ENCODE measurements at regions not wholly inside any gene's neighbourhood (a gene's known extent, or its start where the extent isn't known, plus 50 kb on each side); places are given as distances from the start of the nearest gene placed in this dataset.

DNA sequence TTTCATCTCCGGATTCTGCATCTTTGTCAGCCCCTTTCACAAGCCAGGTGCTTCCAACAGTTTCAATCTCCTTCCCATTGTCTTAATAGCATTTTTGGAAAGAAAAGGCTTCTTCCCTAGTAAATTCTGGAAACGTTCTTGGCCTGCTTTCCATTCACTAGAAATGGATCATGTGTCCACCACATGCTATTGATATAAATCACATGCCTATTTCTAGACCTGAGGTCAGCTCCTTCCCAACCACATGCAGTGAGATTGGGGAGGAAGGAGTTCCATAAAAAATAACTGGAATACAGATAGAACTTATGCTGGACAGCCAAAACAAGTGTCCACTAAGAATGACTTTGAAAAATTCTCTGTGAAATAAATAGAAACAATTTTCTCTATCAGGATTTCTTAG is 181.6 kb upstream of the TMEM161B start:
- Histone ChIP-seq H3K9ac (ENCODE audit: low read length) (no peak overlapping the region), H3K9me2 (replicated peaks; ENCODE audit: insufficient read depth, low read length) (no peaks in the 10 kb centered on the region), H3K4me3 (ENCODE audit: low read length) (no peak overlapping the region), H3K27ac (ENCODE audit: low read length) (no peak overlapping the region), H2AFZ (ENCODE audit: low read length) (no peak overlapping the region), H3K4me2 (ENCODE audit: low read depth, low read length, poor library complexity, severe bottlenecking) (no peak overlapping the region), H3K27me3 (ENCODE audit: low read length) (no peaks in the 10 kb centered on the region), H3K9me3 (ENCODE audit: low read length) (no peaks in the 10 kb centered on the region), H3K79me2 (ENCODE audit: low read length) (no peaks in the 10 kb centered on the region), H3K36me3 (ENCODE audit: insufficient read depth, low read length) (no peaks in the 10 kb centered on the region), H4K20me1 (ENCODE audit: insufficient read depth, low read depth, low read length) (no peaks in the 10 kb centered on the region), H3K4me1 (ENCODE audit: low read length) (no peaks in the 10 kb centered on the region)
- no peak for DNase-seq

DNA sequence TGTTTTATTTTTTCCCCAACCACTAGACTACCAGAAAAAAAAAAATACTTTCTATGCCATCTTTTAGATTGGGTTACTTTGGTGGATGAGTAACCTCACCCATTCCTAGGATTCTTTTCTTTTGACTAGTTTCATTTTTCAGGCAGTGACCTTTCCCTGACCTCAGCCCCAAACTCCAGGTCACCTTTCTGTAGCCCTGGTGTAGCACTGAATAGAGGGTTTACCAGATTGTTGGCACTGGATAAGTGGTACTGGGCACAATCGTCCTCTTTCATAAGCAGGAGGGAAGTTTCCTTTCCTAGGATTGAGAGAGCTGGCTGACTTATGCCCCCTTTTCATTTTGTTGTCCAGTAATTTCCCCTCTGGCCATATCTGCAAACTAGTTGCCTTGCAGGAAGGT is 169.4 kb upstream of the TMEM161B start:
- no peak overlapping the region for H3K4me2 ChIP-seq (ENCODE audit: low read depth, low read length, poor library complexity, severe bottlenecking)
- H3K4me1 ChIP-seq (ENCODE audit: low read length) = no peaks in the 10 kb centered on the region
- H3K27me3 ChIP-seq (ENCODE audit: low read length) = peaks cover 3% of the 10 kb centered on the region; the same call in 1 of the 2 replicates
- no peaks in the 10 kb centered on the region for H3K36me3 ChIP-seq (ENCODE audit: insufficient read depth, low read length)
- no peak overlapping the region for H2AFZ ChIP-seq (ENCODE audit: low read length)
- H3K9ac ChIP-seq (ENCODE audit: low read length) = no peak overlapping the region
- no peak overlapping the region for H3K4me3 ChIP-seq (ENCODE audit: low read length)
- H3K79me2 ChIP-seq (ENCODE audit: low read length) = no peaks in the 10 kb centered on the region
- DNase-seq = no peak
- H4K20me1 ChIP-seq (ENCODE audit: insufficient read depth, low read depth, low read length) = no peaks in the 10 kb centered on the region
- H3K9me3 ChIP-seq (ENCODE audit: low read length) = no peaks in the 10 kb centered on the region
- H3K9me2 ChIP-seq (replicated peaks; ENCODE audit: insufficient read depth, low read length) = no peaks in the 10 kb centered on the region
- no peak overlapping the region for H3K27ac ChIP-seq (ENCODE audit: low read length)

DNA sequence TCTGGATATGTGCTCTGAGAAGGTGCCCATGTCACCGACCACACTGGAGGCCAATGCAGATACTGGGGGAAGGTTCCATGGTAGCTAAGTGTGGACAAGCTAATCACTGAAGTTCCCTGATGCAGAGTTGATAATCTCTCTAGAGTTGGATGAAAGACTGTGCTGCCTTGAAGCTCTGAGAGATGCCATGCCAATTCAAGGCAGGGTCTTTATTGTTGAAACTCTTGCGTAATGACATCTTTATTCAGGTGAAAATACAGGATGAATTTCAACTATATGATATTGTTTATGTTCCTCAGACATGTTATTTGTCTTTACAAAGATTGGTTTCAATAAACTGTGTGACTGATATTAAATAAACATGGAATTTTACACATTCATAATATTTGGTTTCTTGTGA is 167.6 kb upstream of the TMEM161B start:
- Histone ChIP-seq H3K36me3 (ENCODE audit: insufficient read depth, low read length) (no peaks in the 10 kb centered on the region), H3K27me3 (ENCODE audit: low read length) (peaks cover 3% of the 10 kb centered on the region; the same call in 1 of the 2 replicates), H3K4me2 (ENCODE audit: low read depth, low read length, poor library complexity, severe bottlenecking) (no peak overlapping the region), H3K4me3 (ENCODE audit: low read length) (no peak overlapping the region), H4K20me1 (ENCODE audit: insufficient read depth, low read depth, low read length) (no peaks in the 10 kb centered on the region), H3K9me2 (replicated peaks; ENCODE audit: insufficient read depth, low read length) (no peaks in the 10 kb centered on the region), H3K27ac (ENCODE audit: low read length) (no peak overlapping the region), H3K79me2 (ENCODE audit: low read length) (no peaks in the 10 kb centered on the region), H3K9me3 (ENCODE audit: low read length) (no peaks in the 10 kb centered on the region), H2AFZ (ENCODE audit: low read length) (no peak overlapping the region), H3K4me1 (ENCODE audit: low read length) (no peaks in the 10 kb centered on the region), H3K9ac (ENCODE audit: low read length) (no peak overlapping the region)
- no peak for DNase-seq

DNA sequence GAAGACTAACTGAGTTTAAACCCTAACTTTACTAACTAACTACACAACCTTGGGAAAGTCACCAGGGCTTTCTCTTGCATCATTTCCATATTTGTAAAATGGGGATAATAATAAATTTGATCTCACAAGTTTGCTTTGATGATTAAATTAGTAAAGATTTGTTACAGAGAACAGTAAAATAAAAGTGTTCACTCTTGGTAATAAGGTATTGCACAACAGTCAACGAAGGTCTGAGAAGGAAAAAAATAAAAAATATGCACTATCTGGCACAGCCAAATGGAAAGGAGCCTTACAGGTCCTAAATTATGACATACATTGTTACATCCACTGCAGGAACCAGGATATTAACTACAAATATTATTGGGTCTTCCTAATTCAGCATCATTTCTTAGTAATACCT is 160.0 kb upstream of the TMEM161B start:
- Histone ChIP-seq H3K9me2 (replicated peaks; ENCODE audit: insufficient read depth, low read length) (no peaks in the 10 kb centered on the region), H3K36me3 (ENCODE audit: insufficient read depth, low read length) (no peaks in the 10 kb centered on the region), H3K27ac (ENCODE audit: low read length) (no peak overlapping the region), H4K20me1 (ENCODE audit: insufficient read depth, low read depth, low read length) (no peaks in the 10 kb centered on the region), H3K4me1 (ENCODE audit: low read length) (no peaks in the 10 kb centered on the region), H3K4me2 (ENCODE audit: low read depth, low read length, poor library complexity, severe bottlenecking) (no peak overlapping the region), H3K4me3 (ENCODE audit: low read length) (no peak overlapping the region), H3K27me3 (ENCODE audit: low read length) (no peaks in the 10 kb centered on the region), H3K9me3 (ENCODE audit: low read length) (no peaks in the 10 kb centered on the region), H3K9ac (ENCODE audit: low read length) (no peak overlapping the region), H3K79me2 (ENCODE audit: low read length) (no peaks in the 10 kb centered on the region), H2AFZ (ENCODE audit: low read length) (no peak overlapping the region)
- no peak for DNase-seq

DNA sequence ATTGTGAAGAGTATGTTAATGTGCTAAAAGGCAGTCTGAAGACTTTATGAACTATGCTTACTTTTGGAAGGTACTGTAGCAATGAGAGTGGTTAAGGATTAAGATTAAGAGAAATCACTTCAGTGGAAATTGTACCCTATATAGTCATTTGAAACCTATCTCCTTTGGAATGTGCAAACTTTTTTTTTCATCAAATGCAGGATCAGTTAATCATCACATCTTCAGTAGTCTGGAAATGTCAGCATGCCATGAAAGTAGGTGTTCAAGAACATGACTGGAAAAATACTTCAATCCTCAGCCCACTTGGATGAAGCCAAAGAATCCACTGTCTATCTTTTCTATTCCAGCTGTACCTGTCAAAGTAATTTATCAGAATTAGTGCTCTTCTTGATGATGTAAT is 157.8 kb upstream of the TMEM161B start:
- Histone ChIP-seq H3K9me3 (ENCODE audit: low read length) (no peaks in the 10 kb centered on the region), H3K79me2 (ENCODE audit: low read length) (no peaks in the 10 kb centered on the region), H3K27ac (ENCODE audit: low read length) (no peak overlapping the region), H3K4me1 (ENCODE audit: low read length) (no peaks in the 10 kb centered on the region), H2AFZ (ENCODE audit: low read length) (no peak overlapping the region), H3K9ac (ENCODE audit: low read length) (no peak overlapping the region), H3K36me3 (ENCODE audit: insufficient read depth, low read length) (no peaks in the 10 kb centered on the region), H3K4me2 (ENCODE audit: low read depth, low read length, poor library complexity, severe bottlenecking) (no peak overlapping the region), H3K27me3 (ENCODE audit: low read length) (no peaks in the 10 kb centered on the region), H3K4me3 (ENCODE audit: low read length) (no peak overlapping the region), H4K20me1 (ENCODE audit: insufficient read depth, low read depth, low read length) (no peaks in the 10 kb centered on the region), H3K9me2 (replicated peaks; ENCODE audit: insufficient read depth, low read length) (no peaks in the 10 kb centered on the region)
- no peak for DNase-seq

DNA sequence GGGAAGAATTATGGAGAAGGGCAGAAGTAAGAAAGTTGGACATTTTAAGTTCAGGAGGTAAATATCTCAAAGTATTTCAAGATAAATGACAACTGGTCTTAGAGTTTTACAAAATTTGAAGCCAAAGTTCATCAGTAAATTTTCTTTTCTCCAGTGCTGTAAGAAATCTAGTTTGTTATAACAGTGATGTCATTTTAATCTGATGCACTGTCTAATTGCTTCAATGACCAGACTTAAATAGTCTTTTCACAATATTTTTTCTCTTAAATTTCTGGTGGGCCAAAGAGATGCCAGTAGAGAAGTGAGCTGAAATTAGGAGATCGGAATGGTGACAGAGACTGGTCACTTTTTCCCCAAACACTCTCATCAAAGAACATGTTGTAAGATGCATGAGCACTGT is 156.5 kb upstream of the TMEM161B start:
- no peak for DNase-seq
- no peaks in the 10 kb centered on the region for H3K27me3 ChIP-seq (ENCODE audit: low read length)
- no peaks in the 10 kb centered on the region for H3K9me2 ChIP-seq (replicated peaks; ENCODE audit: insufficient read depth, low read length)
- H3K4me3 ChIP-seq (ENCODE audit: low read length) = no peak overlapping the region
- no peak overlapping the region for H3K4me2 ChIP-seq (ENCODE audit: low read depth, low read length, poor library complexity, severe bottlenecking)
- no peaks in the 10 kb centered on the region for H4K20me1 ChIP-seq (ENCODE audit: insufficient read depth, low read depth, low read length)
- H3K9ac ChIP-seq (ENCODE audit: low read length) = no peak overlapping the region
- H3K4me1 ChIP-seq (ENCODE audit: low read length) = no peaks in the 10 kb centered on the region
- no peak overlapping the region for H3K27ac ChIP-seq (ENCODE audit: low read length)
- no peaks in the 10 kb centered on the region for H3K36me3 ChIP-seq (ENCODE audit: insufficient read depth, low read length)
- H3K79me2 ChIP-seq (ENCODE audit: low read length) = no peaks in the 10 kb centered on the region
- H2AFZ ChIP-seq (ENCODE audit: low read length) = no peak overlapping the region
- H3K9me3 ChIP-seq (ENCODE audit: low read length) = no peaks in the 10 kb centered on the region

DNA sequence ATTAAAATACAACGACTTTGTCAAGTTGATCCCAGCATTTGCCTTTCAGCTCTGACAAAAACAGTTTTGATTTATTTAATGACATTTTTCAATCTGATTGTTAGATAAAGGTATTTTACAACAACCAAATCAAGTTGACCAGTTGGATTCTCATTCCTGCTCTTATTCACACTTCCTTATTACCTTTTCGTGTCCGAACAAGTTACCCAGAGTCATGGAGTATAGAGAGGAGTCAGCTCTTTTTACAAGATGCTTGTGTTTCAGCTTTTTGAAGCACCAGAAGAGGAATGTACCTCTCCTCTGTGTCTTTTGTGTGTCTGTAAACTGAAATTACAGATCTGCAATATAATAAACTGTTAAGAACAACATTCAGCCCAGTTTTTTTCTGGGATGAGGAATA is 151.3 kb upstream of the TMEM161B start:
- Histone ChIP-seq H3K9me2 (replicated peaks; ENCODE audit: insufficient read depth, low read length) (no peaks in the 10 kb centered on the region), H3K9ac (ENCODE audit: low read length) (no peak overlapping the region), H4K20me1 (ENCODE audit: insufficient read depth, low read depth, low read length) (no peaks in the 10 kb centered on the region), H3K9me3 (ENCODE audit: low read length) (no peaks in the 10 kb centered on the region), H3K36me3 (ENCODE audit: insufficient read depth, low read length) (no peaks in the 10 kb centered on the region), H3K4me1 (ENCODE audit: low read length) (no peaks in the 10 kb centered on the region), H3K4me2 (ENCODE audit: low read depth, low read length, poor library complexity, severe bottlenecking) (no peak overlapping the region), H3K27ac (ENCODE audit: low read length) (no peak overlapping the region), H3K27me3 (ENCODE audit: low read length) (no peaks in the 10 kb centered on the region), H3K79me2 (ENCODE audit: low read length) (no peaks in the 10 kb centered on the region), H2AFZ (ENCODE audit: low read length) (no peak overlapping the region), H3K4me3 (ENCODE audit: low read length) (no peak overlapping the region)
- DNase-seq = no peak

DNA sequence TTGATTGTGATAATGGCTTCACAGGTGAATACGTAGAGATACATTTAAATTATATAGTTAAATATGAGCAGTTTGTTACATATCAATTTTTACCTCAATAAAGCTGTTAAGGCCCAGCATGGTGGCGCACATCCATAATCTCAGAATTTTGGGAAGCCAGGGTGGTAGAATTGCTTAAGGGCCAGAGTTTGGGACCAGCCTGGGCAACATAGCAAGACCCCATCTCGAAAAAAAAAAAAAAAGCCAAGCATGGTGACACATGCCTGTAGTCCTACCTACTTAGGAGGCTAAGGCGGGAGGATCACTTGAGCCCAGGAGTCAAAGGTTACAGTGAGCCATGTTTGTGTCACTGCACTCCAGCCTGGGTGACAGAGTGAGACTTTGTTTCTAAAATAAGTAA is 138.7 kb upstream of the TMEM161B start:
- DNase-seq = no peak
- Histone ChIP-seq H3K79me2 (ENCODE audit: low read length) (no peaks in the 10 kb centered on the region), H3K9me2 (replicated peaks; ENCODE audit: insufficient read depth, low read length) (no peaks in the 10 kb centered on the region), H2AFZ (ENCODE audit: low read length) (no peak overlapping the region), H3K9me3 (ENCODE audit: low read length) (no peaks in the 10 kb centered on the region), H3K27me3 (ENCODE audit: low read length) (no peaks in the 10 kb centered on the region), H4K20me1 (ENCODE audit: insufficient read depth, low read depth, low read length) (no peaks in the 10 kb centered on the region), H3K4me2 (ENCODE audit: low read depth, low read length, poor library complexity, severe bottlenecking) (no peak overlapping the region), H3K4me3 (ENCODE audit: low read length) (no peak overlapping the region), H3K4me1 (ENCODE audit: low read length) (no peaks in the 10 kb centered on the region), H3K27ac (ENCODE audit: low read length) (no peak overlapping the region), H3K36me3 (ENCODE audit: insufficient read depth, low read length) (no peaks in the 10 kb centered on the region), H3K9ac (ENCODE audit: low read length) (no peak overlapping the region)

DNA sequence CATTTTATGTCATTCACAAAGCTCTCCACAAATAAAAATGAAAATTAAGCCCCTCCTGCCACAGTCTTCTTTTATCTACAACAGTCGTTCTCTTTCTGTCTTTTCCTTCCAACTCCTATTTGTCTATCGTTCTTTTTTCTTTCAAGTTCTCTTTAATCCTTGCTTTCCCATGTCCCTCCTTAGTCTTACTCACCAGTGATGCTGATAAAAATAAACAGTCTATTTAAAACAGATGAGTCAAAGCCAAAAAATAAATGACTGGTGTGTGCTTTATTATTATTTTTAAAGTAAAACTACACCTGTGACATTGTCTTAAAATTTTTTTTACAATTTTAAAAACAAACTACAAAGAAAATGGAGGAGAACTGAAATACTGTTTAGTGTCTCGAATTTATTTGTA is 137.1 kb upstream of the TMEM161B start:
- Histone ChIP-seq H3K27me3 (ENCODE audit: low read length) (no peaks in the 10 kb centered on the region), H3K79me2 (ENCODE audit: low read length) (no peaks in the 10 kb centered on the region), H3K9me2 (replicated peaks; ENCODE audit: insufficient read depth, low read length) (no peaks in the 10 kb centered on the region), H3K4me1 (ENCODE audit: low read length) (no peaks in the 10 kb centered on the region), H3K36me3 (ENCODE audit: insufficient read depth, low read length) (no peaks in the 10 kb centered on the region), H4K20me1 (ENCODE audit: insufficient read depth, low read depth, low read length) (no peaks in the 10 kb centered on the region), H2AFZ (ENCODE audit: low read length) (no peak overlapping the region), H3K4me3 (ENCODE audit: low read length) (no peak overlapping the region), H3K9me3 (ENCODE audit: low read length) (no peaks in the 10 kb centered on the region), H3K9ac (ENCODE audit: low read length) (no peak overlapping the region), H3K4me2 (ENCODE audit: low read depth, low read length, poor library complexity, severe bottlenecking) (no peak overlapping the region), H3K27ac (ENCODE audit: low read length) (no peak overlapping the region)
- no peak for DNase-seq
